HEK293T (cell line): ENCODE measurements at regions not wholly inside any gene's neighbourhood (a gene's known extent, or its start where the extent isn't known, plus 50 kb on each side); places are given as distances from the start of the nearest gene placed in this dataset.

ENCODE experiments used
- CTCF ChIA-PET: fragments of 350-600 bp; formaldehyde crosslinking; extraction: SDS; loops from one replicate; lab custom pipeline; 2021; ENCODE audit warnings: antibody characterized with exemption, inconsistent platforms; lab: Yijun Ruan, JAX
- POLR2A ChIA-PET: fragments of 350-600 bp; formaldehyde crosslinking; extraction: SDS; loops from one replicate; lab custom pipeline; 2020; ENCODE audit warnings: antibody characterized with exemption, inconsistent platforms; lab: Yijun Ruan, JAX
- DNase-seq: peaks from one replicate; pipeline ENCODE4 v3.0.0; 2012; ENCODE audit warnings: mixed read lengths; ENCODE audit errors: extremely low spot score
- ARNT ChIP-seq: fragments of 450-650 bp; IDR thresholded peaks from 2 replicates; pipeline ENCODE4 v1.6.1; 2017; ENCODE audit warnings: mild to moderate bottlenecking
- BHLHE40 ChIP-seq: fragments of 450-650 bp; IDR thresholded peaks from 2 replicates; pipeline ENCODE4 v1.6.1; 2016; ENCODE audit warnings: mild to moderate bottlenecking, moderate library complexity, borderline replicate concordance
- CTBP1 ChIP-seq: fragments of 450-650 bp; IDR thresholded peaks from 2 replicates; pipeline ENCODE4 v1.6.1; 2016; ENCODE audit warnings: borderline replicate concordance
- ELF4 ChIP-seq: fragments of 450-650 bp; IDR thresholded peaks from 2 replicates; pipeline ENCODE4 v1.6.1; 2017; ENCODE audit warnings: antibody characterized with exemption
- FOXA1 ChIP-seq: fragments of 450-650 bp; IDR thresholded peaks from 2 replicates; pipeline ENCODE4 v1.6.1; 2016; ENCODE audit warnings: mild to moderate bottlenecking
- FOXK2 ChIP-seq: fragments of 450-650 bp; IDR thresholded peaks from 2 replicates; pipeline ENCODE4 v1.6.1; 2016; ENCODE audit warnings: mild to moderate bottlenecking
- FOXM1 ChIP-seq: fragments of 450-650 bp; IDR thresholded peaks from 2 replicates; pipeline ENCODE4 v1.6.1; 2017; ENCODE audit warnings: mild to moderate bottlenecking, borderline replicate concordance
- HDGF ChIP-seq: fragments of 450-650 bp; IDR thresholded peaks from 2 replicates; pipeline ENCODE4 v1.6.1; 2017; ENCODE audit warnings: antibody characterized with exemption, borderline replicate concordance
- L3MBTL2 ChIP-seq: fragments of 450-650 bp; conservative IDR thresholded peaks from 2 replicates; pipeline ENCODE4 v1.6.1; 2016; ENCODE audit warnings: mild to moderate bottlenecking
- LEF1 ChIP-seq: fragments of 450-650 bp; IDR thresholded peaks from 2 replicates; pipeline ENCODE4 v1.6.1; 2017; ENCODE audit warnings: mild to moderate bottlenecking, borderline replicate concordance
- NFRKB ChIP-seq: fragments of 450-650 bp; IDR thresholded peaks from 2 replicates; pipeline ENCODE4 v1.6.1; 2016; ENCODE audit warnings: mild to moderate bottlenecking, moderate library complexity
- SP1 ChIP-seq: fragments of 450-650 bp; IDR thresholded peaks from 2 replicates; pipeline ENCODE4 v1.6.1; 2017
- SUZ12 ChIP-seq: fragments of 450-650 bp; IDR thresholded peaks from 2 replicates; pipeline ENCODE4 v1.6.1; 2016; ENCODE audit warnings: mild to moderate bottlenecking
- TARDBP ChIP-seq: fragments of 450-650 bp; IDR thresholded peaks from 2 replicates; pipeline ENCODE4 v1.6.1; 2016
- ZNF384 ChIP-seq: fragments of 450-650 bp; IDR thresholded peaks from 2 replicates; pipeline ENCODE4 v1.6.1; 2016
- TF ChIP-seq, protein P1 (sequence below): fragments of 450-650 bp; IDR thresholded peaks from 2 replicates; pipeline ENCODE4 v1.6.1; 2016

DNA sequence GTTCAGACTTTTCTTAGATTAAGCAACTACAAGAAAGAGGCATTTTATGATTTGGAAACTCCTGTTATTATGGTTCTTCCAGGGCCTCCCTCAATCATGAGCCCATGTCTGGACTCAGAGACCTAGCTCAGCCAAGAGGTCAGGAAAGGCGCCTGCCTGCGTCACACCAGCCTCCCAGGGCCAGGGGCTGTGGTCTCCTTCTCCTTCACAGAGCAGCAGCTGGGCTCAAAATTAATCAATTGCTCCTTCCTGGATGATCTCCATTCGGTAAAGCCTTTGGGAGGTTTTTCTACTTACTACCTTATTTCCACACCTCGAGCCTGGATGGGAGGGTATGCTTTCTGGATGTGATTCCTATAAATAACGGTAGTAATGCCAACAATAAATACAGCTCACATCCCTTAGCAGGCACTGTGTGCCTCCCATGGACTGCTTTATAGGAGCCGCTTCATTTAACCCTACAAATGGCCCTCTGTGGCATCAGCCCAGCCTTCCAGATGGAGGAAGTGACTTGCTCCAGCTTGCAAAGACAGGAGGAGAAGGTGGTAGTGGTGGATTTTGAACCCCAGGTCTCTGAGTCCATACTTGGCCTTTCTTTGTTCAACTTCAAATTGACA lies 1445.6 kb downstream of the TBC1D22A start:
- CTCF ChIA-PET: no interaction called here
- POLR2A ChIA-PET: no interaction called here
- no peak for DNase-seq
- TF ChIP-seq BHLHE40 (no peak), FOXM1 (no peak), ZNF384 (no peak), HDGF (no peak), NFRKB (no peak), TARDBP (no peak), ARNT (no peak), L3MBTL2 (no peak), ELF4 (no peak), SUZ12 (no peak), LEF1 (no peak)
- TF ChIP-seq, protein P1, sequence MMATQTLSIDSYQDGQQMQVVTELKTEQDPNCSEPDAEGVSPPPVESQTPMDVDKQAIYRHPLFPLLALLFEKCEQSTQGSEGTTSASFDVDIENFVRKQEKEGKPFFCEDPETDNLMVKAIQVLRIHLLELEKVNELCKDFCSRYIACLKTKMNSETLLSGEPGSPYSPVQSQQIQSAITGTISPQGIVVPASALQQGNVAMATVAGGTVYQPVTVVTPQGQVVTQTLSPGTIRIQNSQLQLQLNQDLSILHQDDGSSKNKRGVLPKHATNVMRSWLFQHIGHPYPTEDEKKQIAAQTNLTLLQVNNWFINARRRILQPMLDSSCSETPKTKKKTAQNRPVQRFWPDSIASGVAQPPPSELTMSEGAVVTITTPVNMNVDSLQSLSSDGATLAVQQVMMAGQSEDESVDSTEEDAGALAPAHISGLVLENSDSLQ: no peak

DNA sequence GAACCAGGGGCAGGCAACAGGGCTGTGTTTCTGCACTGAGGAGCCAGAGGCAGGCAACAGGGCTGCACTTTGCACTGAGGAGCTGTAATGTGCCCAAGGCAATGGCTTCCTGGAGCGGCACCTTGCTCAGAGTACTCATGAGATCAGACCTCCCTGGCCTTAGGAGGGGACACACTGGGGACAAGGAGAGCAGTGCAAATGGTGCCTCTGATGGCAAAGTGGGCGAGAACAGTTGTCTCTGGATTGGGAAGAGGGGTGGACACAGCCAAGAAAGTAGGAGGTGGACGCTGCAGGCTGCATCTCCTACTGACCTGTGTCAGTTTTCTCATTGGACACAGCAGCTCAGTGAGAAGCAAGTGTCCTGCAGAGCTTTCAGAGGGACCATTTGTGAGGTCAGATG lies 1443.3 kb downstream of the TBC1D22A start:
- CTCF ChIA-PET: no interaction called here
- POLR2A ChIA-PET: no interaction called here
- TF ChIP-seq TARDBP: no peak
- no peak for TF ChIP-seq L3MBTL2
- TF ChIP-seq CTBP1: no peak
- no peak for TF ChIP-seq FOXA1
- TF ChIP-seq LEF1: no peak
- TF ChIP-seq NFRKB: no peak
- DNase-seq: no peak

DNA sequence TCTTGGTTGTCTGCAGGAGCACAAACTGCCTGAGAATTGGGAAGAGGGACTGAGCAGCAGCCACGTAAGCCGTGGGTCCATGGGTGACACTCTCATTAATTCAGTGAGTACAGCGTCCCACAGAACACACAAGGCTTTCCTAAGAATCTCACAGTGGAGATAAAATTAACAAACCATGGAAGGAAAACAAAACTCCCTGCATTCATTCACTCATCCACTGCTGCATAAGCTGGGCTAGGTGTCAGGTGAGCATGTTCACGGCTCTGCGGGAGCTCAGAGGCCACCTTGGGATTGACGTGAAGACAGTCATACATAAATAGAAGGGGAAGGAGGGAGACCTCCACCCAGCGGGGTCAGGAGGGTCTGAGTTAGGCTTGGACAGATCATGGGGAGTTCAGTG lies 1442.7 kb downstream of the TBC1D22A start:
- TF ChIP-seq FOXM1 (no peak), CTBP1 (no peak), SUZ12 (no peak), ELF4 (no peak), FOXA1 (no peak), ARNT (no peak), HDGF (no peak), NFRKB (no peak), SP1 (no peak), FOXK2 (no peak)
- TF ChIP-seq, protein P1: no peak
- no peak for DNase-seq
- ChIA-PET CTCF (no interaction called here), POLR2A (no interaction called here)

DNA sequence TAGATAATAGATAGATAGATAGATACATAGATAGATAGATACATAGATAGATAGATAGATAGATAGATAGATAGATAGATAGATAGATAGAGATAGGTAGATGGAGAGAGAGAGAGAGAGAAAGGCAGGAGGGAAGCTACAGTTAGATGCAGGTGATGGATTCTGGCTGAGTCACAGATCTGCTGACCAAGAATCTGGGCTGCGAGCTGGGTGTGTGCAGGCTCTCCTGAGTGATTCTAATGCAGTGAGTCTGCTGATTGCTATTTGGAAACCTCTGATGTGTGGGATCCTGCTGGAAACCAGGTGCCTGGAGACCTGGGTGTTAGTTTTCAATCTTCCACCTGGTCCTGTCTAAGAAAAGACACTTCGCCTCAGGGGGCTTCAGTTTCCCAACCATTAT lies 1441.8 kb downstream of the TBC1D22A start:
- CTCF ChIA-PET: no interaction called here
- POLR2A ChIA-PET: no interaction called here
- TF ChIP-seq FOXA1: no peak
- TF ChIP-seq L3MBTL2: no peak
- TF ChIP-seq ARNT: no peak
- no peak for DNase-seq

DNA sequence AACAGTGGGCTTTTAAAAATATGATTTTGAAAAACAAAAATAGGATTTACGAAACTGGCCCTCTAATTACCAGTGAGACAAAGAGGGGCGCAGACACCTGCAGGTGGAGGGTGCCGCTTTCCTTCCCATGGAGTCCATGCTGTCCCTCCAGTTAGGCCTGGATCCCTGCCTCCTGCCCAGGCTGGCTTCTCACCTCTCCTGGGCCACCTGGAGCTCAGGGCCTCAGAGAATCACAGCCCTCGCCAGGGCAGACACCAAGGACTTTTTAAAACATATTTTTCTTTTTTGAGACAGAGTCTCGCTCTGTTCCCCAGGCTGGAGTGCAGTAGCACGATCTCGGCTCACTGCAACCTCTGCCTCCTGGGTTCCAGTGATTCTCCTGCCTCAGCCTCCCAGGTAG lies 1437.2 kb downstream of the TBC1D22A start:
- DNase-seq: no peak
- TF ChIP-seq L3MBTL2 (no peak), CTBP1 (no peak), HDGF (no peak), TARDBP (no peak), ARNT (no peak), ELF4 (no peak), FOXM1 (no peak), FOXA1 (no peak), BHLHE40 (no peak)
- TF ChIP-seq, protein P1: no peak
- ChIA-PET CTCF (no interaction called here), POLR2A (no interaction called here)

DNA sequence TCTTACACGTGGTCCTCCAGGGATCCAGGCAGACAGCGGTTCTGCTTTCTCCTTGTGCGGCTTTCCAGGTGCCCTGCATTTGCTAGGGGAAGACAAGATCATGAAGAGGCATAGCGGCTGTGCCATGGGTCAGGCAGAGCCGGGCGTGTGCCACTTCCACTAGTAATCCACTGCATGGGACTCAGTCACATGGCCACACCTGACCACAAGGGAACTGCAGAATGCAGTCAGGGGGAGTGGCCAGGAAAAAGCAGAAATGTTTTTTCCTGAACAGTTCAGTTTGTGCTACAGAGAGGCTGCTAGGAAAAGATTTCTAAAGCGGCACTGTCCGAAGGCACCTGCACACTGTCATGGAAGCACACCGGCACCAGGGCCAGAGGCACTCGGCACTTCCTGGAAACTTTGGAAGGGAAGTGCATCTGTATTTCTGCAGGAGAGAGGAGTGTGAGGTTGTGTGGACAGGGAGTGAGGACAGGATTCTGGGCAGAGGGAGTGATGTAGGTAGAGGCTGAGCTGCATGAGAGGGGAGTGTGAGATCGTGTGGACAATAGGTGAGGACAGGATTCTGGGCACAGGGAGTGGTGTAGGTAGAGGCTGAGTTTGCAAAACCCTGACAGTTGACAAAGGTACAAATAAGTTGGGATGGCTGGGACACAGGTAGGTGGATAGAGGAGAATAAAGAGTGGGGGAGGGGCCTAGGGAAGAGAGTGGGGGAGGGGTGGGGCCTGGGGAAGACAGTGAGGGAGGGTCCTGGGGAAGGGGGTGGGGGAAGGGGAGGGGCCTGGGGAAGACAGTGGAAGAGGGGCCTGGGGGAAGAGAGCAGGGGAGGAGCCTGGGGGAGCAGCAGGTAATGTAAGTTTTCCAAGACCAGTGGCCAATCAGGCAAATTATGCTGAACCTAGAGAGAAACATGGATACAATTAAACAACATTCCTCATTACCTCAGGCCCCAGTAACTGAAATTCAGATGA lies 1436.3 kb downstream of the TBC1D22A start:
- CTCF ChIA-PET: no interaction called here
- POLR2A ChIA-PET: no interaction called here
- no peak for DNase-seq
- TF ChIP-seq LEF1: no peak
- TF ChIP-seq SP1: no peak
- TF ChIP-seq BHLHE40: no peak
- no peak for TF ChIP-seq FOXA1
- no peak for TF ChIP-seq HDGF
- TF ChIP-seq ELF4: no peak
- no peak for TF ChIP-seq FOXK2
- no peak for TF ChIP-seq CTBP1
- no peak for TF ChIP-seq ZNF384
- TF ChIP-seq, protein P1: no peak
- TF ChIP-seq ARNT: no peak
- no peak for TF ChIP-seq FOXM1
- TF ChIP-seq SUZ12: no peak
- no peak for TF ChIP-seq NFRKB
- no peak for TF ChIP-seq L3MBTL2
- TF ChIP-seq TARDBP: no peak
